A172 (cell line): ENCODE measurements at regions not wholly inside any gene's neighbourhood (a gene's known extent, or its start where the extent isn't known, plus 50 kb on each side); places are given as distances from the start of the nearest gene placed in this dataset.
A peak's percentile ranks its signal among the peaks of the same experiment; 100 is the strongest.

Experiments used
- DNase-seq: peaks from one replicate; pipeline ENCODE4 v3.0.0-alpha.2; 2015; ENCODE audit warnings: low spot score

DNA sequence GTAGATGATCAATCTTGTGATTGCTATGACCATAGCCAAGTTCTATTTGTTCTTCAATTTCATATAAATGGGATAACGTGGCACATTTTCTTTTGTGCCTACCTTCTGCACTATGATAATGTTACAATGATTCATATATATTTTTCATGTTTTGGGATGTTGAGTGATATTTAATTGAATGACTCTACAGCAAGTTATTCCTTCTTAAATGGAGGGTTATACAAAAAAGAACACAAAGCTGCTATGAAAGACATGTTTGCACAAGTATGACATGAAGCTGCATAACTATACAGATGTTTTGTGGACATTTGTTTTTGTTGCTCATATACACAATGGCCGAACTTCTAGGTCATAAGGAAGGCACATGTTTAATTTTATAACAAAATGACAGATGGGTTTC, 356.2 kb downstream of the CBLN2 start:
- DNase-seq: no peak

DNA sequence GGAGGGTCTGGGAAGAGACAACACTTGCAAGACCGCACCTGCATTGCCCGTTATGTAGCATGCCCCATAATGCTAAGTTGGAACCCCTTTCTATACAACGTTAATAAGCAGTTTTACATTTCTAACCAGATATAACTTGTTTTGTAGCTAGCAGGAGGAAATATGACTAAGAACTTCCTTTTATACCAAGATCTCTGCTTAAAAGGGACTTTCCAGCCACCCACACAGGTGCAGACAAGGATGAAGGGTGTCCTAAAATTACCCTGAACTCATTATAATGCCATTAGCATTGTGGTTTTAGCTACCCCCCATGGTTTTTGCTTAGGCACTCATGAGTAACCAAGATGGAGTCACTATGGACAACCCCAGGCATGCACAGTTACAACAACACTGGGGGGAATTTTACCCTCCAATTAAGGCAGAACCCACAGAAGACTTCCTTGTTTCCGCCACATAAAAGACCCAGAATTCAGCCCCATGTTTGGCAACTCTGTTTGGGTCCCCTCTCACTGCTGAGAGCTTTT, 362.8 kb downstream of the CBLN2 start:
- no peak for DNase-seq

DNA sequence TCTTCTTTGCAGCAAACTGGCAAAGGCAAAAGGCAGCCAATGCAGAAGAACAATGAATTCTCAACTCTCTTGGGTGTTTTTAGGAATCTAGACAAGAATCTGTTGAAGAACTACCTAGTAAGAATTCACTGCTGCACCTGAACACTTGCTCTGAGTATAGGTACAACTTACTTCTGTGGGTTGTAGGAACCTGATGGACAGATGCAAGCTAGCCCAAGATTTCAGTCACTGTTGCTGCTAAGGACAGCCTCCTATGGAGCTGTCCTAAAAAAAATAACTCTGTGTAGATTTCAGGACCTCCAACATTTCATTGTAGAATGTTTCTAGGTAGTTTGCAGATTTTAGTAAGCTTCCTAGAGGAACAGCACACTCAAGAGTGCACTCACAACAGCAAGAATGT, 363.5 kb downstream of the CBLN2 start:
- DNase-seq: no peak

DNA sequence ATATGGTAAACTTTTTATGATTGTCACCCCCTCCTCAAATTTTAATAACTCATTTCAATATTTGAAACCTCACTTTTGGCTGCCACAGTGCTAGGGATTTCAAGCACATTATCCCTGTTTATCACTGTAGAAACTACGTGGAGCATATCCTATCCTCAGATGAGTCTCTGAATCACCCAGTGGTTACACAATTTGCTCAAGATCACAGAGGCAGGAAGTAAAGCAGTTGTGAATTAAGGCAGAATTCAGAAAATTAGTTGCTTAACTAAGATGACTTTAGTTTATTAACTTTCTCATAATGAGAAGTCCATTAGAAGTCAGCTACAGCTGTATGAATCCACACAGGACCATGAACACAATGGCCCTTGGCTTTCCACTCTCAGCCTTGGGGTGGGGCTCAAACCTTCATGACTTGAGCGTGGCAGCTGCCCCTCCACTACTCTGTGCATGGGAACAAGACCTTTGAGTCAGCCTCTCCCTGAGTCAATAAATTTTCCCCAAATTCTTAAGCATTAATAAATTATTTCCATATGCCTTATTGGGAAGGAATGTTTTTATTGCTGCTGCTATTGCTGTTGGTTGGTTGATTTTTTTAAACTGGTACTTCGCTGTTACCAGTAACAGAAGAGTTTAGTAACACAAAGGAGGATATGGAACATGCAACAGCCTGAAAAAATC, 369.0 kb downstream of the CBLN2 start:
- DNase-seq: no peak

DNA sequence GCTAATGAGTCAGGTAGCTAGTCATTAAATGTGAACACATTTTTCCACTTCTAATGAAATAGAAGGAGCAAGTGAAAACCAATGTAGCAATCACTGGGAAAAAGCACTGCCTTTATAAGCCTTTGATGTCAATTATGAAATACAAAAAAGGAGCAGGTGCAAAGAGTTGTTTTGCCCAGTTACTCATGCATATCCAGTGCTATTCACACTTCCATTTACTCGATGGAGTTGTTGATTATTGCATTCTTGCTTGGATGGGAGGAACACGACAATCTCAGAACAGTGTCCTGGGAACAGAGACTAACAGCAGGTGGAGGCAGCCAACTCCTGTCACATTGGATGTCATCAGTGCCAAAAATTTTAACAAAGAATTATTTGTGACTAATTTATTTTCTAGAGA, 372.5 kb downstream of the CBLN2 start:
- DNase-seq: no peak

DNA sequence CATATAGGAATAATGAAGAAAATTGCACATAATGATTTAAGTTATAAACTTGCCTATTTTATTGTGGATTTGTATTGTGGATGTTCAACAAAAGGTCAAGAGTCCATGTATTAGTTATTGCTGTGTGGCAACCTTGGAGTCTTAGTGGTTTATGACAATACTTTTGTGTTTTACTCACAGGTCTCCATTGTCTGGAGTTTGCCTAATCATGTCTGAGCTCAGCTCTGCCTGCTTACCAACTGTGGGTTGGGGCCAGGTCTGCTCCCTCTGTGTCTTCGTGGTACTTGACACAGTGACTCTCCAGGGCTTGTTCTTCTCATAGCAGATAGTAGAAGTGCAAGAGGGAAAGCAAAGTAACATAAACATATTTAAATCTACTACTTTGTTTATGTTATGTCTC, 382.5 kb downstream of the CBLN2 start:
- DNase-seq: no peak

DNA sequence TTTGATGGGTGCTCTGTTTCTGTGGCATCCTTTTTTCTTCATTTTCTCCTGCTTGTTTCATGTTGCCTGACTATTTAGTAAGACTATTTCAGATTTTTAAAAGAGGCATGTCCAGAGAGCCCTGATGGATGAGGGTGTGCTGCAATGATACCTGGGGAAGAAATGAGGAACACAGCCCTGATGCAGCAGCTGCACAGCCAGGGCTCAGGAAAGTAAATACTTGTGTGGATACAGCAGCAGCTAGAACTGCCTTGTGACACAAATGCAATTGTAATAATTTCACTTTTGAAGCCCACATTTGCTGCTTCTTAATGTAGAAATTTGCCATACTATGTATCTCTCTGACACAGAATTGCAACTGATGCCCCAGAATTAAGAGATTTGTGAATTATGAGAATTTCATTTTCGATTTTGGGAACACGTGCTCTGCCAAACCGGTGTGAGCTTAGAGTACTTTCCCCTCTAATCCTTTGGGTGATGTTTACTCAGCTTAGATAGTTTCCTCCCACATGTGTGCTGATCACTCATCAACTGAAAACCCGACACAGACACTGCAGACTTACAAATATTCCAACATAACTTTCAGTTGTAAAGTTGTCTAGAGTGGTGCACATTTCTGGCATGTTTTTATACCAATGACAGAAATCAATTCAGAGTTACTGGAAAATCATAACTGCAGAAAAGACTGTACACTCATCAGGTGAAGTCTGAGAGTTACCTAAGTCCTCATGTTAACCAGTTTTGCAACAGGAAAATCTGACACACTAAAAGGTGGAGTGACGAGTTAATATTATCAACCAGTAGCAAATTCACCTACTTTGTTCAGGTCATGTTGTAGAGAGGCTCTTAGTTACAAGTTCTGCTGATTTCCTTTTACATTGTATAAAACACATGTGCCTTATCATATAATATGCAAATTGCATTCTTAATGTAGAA, 383.4 kb downstream of the CBLN2 start:
- DNase-seq: no peak

DNA sequence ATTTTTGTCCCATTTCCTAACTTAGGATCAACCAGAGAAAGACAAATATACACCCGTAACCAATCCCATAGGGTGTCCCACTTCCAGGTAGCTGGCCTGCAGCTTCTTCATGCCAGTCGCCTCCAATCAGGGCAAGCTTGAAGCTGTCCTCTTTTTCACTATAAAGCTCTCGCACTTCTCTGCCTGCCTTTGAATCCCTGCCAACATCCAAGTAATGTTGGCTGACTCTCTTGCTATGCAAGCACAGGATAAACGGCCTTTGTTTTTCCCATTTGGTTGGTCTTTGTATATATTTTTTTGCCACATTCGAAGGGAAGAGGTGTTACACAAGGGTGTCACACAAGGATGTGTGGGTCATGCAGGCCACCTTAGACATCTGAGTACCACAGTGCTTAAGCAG, 388.8 kb downstream of the CBLN2 start:
- DNase-seq: no peak

DNA sequence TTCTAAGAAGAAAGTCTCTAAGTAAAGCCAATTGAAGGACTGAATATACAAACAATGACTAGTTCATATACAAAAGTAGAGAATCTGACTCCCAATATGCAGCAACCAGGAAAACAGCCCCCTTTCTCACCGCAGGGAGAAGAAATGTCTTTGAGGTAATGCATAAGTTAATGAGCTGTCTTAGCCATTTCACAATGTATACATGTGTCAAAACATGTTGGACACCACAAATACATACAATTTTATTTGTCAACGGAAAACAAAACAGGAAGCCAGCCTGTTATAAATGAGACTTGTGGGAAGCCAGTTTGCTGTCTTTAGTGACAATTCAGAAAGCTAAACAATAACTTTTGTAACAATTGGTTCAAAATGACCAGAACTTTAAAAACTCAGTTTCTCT, 389.2 kb downstream of the CBLN2 start:
- DNase-seq: no peak

DNA sequence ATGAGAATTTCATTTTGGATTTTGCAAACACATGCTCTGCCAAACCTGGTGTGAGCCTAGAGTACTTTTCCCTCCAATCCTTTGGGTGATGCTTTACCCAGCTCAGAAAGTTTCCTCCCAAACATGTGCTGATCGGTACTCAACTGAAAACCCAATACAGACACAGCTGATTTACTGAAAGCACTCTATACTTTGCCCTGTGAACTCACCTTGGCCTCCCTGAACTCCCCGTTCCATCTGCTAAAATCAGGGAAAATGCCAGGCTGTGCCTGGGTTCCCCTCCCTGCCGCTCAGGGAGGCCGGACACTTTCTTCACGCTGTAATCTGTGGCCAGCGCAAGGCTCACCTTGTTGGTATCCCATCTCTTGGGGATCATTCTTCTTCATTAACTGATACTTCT, 391.2 kb downstream of the CBLN2 start:
- no peak for DNase-seq

DNA sequence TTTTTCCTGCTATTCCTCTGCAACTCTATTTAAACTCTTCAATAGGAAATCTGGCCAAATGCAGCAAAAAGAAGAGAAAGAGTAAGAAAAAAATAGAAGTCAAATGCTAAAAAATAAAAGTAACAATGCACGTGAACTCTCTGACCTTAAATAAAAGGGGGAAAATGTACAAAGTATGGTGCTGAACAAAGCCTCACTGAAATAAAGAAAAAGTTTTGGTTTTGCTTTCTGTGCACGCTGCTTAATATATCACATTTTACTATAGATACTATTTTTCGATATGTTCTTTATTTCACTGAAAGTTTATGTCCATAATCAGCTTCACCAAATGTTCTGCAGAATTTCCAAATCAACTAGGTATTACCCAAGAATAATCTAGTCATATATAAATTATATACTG, 396.3 kb downstream of the CBLN2 start:
- no peak for DNase-seq

DNA sequence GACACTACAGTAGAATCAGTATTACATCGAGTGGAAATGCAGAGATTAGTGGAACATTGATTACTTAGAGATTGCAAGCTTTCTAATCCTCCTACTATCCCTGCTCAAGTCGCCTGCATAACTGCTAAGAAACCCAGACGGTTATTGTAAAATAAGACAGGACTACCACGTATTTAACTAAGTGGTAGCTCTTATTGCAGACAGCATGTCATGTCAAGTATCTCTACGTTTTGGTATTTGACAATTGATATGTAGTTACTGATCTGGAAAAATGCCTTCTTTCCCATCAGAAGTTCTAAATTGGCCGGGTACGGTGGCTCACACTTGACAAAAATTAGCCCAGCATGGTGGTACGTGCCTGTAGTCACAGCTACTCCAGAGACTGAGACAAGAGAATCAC, 404.1 kb downstream of the CBLN2 start:
- DNase-seq: no peak

DNA sequence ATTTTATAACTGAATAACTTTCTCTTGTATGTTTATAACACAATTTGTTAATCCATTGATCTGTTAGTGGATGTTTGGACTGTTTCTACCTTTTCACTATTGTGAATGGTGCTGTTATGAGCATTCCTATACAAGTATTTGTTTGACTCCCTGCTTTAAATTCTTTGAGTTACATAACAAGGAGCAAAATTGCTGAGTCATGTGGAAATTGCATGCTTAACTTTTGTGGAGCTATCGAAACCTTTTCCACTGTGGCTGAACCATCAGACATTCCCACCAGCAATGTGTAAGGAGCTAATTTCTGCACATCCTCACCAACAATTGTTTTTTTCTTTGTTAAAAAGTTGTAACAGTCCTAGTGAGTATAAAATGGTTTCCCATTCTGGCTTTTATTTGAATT, 415.5 kb downstream of the CBLN2 start:
- no peak for DNase-seq

DNA sequence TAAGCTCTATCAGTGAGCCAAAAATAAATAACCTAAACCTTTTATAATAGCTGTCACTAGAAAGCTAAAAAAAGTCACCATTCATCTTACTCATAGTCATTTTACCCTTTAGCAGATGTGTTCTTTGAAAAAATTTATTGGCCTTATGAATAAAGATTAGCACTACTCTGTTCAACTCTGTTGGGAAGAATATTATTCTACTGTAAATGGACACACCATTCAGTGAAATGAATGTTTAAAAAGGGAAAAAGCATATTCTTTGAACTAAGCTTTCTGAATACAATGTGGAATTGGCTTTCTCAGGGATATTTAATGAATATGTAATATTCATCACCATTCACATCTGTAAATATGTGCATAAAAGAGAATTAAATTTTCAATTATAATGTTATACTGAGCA, 422.0 kb downstream of the CBLN2 start:
- no peak for DNase-seq

DNA sequence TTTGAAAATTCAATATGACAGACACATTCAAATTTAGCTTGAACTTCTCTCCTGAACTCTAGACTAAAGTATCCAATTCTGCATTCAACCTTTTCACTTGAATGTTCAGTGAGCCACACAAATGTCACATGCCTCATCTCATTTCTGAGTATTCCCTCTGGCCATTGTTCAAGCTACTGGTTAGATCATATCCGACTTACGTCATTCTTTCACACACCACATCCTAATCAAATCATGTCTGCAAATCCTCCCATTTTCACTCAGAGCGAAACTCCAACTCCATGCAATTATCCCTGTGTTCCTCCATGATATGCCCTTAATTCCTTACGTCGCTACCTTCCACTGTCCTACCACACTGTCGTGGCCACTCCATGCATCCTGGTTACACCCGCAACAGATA, 425.1 kb downstream of the CBLN2 start:
- no peak for DNase-seq

DNA sequence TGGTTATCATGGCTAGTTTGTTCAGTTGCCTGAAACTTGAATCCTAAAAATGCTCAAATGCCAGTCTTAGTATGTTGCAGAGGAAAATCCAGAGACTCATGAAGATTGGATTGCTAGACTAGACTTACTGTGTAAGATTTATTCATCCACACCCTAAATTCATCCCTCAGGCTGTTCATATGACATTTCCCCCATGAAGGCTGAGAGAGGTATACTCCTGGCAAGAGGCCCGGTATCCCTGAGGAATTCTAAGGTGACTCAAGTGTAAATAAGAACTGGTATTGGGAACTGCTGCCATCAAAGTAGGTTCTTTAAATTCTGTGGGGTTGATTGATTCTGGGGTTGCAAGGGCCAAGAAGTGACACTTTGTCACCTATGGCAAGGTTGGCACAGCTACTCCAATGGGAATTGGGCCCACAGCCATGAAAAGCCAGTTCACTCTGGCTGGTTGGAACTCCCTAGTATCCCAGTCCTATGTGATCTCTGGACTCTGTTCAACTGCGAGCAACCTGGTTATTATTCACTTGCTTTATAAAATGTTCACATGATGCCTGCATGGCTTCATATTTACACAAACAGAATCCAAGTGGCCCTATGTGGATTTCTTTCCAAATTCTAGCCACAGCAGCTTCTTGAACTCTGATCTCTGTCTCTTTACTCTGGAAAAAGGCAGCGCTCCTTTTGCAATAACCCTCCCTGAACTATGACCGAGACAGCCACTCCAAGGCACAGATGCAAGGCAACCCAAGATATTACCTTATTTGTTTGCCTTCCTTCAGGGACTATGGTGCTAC, 429.1 kb downstream of the CBLN2 start:
- no peak for DNase-seq

DNA sequence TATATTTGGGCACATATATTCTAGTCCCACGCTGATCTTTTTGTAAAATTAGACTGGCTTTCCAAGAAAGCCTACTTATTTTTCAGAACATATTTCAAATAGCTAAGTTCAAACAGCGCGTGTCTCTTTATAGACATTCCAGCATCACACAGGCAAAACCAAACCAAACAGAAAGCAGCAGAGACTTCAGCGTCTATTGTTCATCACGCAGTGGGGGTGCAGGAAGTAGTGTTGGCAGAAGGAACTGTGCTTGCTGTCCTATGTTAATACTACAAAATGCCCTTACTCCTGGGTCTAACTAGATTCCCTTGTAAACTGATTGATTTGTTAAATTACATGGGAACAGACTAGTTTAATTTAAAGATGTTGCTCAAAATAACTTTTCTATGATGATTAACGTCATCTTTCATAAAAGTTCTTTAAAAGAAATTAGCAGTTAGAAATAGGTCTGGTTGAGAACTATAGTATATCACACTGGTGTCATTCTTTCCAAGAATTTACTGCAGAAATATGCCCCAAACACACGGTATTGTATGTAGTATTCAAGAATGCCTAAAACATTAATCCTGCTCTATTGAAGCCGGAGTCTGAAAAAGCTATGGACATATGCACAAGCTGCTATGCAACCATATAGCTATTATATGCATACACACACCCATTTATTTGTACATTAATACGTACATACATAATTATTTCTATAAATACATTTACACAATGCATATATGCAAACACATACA, 436.3 kb downstream of the CBLN2 start:
- DNase-seq: peak; percentile 46

DNA sequence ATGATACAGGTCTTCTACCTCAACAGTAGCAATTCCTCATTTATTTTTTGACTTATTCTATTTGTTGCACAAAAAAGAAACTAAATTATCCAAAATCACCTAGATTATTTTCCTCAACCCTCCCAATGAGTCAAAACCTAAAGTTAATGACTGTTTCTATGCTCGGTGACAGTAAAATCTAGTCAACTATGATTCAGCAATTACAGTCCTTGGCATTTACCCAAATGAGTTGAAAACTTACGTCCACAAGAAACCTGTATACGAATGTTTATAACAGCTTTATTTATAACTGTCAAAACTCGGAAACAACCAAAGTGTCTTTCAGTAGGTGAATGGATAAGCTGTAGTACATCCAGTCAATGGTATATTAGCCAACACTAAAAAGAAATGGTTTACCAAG, 439.3 kb downstream of the CBLN2 start:
- no peak for DNase-seq

DNA sequence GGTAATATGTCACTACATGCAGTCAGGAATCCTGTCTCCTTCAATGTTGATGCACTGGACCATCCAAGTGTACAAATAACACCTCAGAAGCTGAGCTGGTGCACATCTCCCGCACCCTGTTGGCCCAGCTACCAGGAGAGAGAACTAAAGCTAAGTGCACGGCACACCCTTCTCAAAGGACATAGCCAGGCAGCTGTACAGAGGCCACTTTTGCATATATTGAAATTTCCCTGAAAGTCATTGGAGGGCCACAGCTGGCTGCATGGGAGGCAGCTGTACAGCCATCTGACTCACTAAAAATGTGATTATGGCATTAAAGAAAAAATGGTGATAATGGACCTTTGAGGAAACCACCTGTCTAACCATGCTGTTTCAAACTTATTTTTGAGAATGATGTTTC, 441.7 kb downstream of the CBLN2 start:
- no peak for DNase-seq

DNA sequence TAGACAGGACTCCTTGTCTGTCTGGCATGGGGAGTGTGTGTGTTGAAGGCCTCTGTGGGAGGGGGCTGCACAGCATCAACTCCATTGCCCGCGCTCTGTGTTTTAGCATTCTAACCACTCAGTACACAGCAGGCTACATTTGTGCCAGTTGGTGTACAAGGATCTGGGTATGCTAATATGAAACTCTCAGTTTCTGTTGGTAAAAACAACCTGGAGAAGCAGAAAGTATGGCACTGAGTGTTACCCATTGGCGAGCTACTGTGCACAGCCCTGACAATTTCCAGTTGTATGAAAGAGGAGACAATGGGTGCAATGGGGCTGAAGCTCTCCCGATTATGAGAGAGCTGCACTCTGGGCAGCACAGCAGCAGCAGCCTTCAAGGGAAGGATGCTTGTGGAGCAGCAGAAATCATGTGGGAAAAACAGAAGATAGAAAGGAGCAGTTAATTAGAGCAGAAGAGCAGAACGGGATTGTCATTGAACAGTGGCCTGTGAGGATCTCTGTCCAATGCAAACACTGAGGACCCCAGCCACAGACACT, 443.6 kb downstream of the CBLN2 start:
- DNase-seq: no peak

DNA sequence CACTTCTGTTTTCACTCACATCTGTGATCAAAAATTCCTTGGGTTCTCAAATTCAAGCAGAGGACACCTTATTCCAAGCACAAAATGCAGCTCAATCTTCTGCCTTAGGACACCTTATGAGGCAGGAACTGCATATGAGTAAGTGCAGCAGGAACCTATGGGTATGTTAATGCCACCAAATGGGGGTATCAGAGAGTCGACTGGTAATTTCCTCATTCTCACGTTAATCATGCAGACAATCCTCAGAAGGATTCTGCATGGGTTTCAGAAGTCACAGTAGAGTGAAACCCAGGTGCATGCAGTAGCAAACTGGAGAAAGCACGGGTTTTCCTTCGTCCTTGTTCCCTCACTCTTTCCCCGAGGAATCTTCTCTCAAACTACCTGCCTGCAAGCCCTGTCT, 452.8 kb downstream of the CBLN2 start:
- no peak for DNase-seq
